Ureter (tissue), 1 donor: ENCODE measurements at regions not wholly inside any gene's neighbourhood (a gene's known extent, or its start where the extent isn't known, plus 50 kb on each side); places are given as distances from the start of the nearest gene placed in this dataset.
A peak's percentile ranks its signal among the peaks of the same experiment; 100 is the strongest.
"Not testable (repeated sequence)": the region's sequence is repeated elsewhere in the genome, so short reads cannot be mapped to it uniquely, and the experiment has no call there.

ENCODE experiments used
- DNase-seq: peaks from one replicate; pipeline ENCODE4 v3.0.0-alpha.2; 2020; ENCODE audit warnings: low spot score
- donor health status: DM: yes; HTN: yes; CAD: no.

- peak; percentile 87 for DNase-seq
Measured at GRCh38 chr4:128454281-128454871, 166.8 kb upstream of the PGRMC2 start.

DNA sequence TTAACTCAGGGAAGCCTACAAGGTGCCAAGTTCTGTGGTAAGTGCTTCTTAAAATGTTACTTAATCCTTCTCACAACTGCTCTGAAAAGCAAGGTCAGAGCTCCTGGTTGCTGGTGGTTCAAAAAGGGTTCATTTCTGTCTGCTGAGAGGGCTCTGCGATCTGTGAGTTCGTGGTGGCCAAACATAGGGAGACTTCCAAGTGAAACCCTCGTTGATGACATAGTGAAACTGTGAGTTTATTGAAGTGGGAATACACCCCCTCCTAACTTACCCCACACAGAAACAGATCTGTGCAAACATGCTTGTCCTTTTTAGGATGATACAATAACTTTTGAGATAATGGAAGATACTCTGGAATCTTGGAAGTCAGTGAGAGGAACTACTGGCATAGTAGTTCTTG is 164.8 kb upstream of the PGRMC2 start:
- no peak for DNase-seq

DNA sequence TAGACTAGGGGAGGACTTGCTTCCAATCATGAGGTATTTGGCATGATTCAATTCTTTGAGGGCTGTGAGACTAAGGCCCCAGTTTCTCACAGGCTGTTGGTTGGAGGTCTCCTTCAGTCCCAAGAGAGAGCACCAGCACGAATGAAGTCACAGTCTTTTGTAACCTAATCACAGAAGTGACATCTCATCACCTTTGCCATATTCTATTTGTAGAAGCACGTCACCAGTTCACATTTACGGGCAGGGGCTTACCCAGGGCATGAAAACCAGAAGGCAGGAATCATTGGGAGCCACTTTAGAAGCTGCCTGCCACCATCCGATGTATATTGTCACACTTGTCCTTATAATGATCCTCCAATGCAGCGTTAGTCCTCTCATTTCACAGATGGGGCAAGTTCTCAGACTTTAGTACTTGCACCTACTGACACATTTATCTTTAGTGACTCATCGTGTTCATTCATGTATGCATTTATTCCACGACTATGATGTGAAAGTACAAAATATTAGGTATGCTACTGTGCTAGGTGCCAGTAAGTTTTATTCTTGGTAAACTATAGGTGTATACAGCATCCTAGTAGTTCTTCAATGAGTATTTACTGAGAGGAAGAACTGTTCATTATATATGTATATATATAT is 163.8 kb upstream of the PGRMC2 start:
- no peak for DNase-seq

DNA sequence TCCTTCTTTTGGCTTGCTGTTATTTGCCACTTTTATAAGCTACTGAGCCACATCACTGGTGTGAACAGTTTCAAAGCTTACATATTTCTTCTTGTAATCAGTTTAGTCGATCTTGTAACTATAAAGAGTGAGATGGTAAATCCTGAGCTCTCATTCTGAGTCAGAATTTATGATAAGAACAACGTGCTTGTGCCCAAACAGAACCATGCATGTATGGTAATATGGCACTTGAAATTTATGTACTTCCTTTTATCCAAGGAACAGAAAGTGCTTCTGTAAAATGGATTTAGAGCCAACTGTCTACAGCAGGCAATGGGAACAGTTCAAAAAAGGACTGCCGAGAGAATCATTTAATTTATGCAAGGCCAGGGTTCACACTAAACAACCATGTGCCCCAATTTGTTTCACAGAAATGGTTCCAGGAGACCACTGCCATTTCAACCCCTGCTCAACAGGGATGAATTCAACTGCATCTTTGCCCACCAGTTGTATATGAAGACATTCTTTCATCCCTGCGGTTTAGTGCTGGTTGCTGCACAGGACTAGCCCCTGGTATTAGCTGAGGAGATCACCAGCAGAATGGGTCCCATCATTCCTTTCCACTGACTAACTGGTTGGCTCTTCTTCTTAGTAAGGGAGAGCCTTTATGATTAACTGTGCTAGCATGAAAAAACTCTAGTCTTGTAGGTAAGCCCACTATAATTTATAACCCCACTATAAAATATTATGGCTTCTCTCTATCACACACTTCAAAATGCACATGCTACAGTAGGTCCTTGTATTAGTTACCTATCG is 162.9 kb upstream of the PGRMC2 start:
- DNase-seq = no peak

GRCh38 chr4:128449251-128449650 is 161.6 kb upstream of the PGRMC2 start:
- no peak for DNase-seq

- DNase-seq = no peak
Measured at GRCh38 chr4:128444544-128445302, 157.1 kb upstream of the PGRMC2 start.

DNA sequence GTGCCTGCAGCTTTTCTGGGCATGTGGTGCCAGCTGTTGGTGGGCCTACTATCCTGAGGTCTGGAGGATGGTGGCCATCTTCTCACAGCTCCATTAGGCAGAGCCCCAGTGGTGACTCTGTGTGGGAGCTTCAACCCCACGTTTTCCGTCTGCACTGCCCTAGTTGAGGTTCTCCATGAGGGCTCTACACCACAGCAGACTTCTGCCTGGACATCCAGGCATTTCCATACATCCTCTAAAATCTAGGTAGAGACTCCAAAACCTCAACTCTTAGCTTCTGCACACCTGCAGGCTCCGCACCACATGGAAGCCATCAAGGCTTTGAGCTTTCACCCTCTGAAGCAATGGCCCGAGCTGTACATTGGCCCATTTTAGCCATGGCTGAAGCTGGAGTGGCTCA is 153.3 kb upstream of the PGRMC2 start:
- DNase-seq = no peak

- DNase-seq = not testable (repeated sequence)
Measured at GRCh38 chr4:128437023-128437422, 149.4 kb upstream of the PGRMC2 start.

GRCh38 chr4:128429023-128429613 is 141.5 kb upstream of the PGRMC2 start:
- DNase-seq = not testable (repeated sequence)

DNA sequence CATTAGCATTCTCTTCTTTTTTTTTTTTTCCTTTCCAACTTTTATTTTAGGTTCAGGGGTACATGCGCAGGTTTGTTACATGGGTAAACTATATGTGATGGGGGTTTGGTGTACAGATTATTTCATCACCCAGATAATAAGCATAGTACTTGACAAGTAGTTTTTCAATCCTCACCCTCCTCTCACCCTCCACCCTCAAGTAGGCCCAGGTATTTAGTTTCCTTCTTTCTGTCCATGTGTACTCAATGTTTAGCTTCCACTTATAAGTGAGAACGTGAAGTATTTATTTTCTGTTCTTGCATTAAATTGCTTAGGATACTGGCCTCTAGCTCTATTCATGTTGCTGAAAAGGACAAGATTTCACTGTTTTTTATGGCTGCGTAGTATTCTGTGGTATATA is 140.8 kb upstream of the PGRMC2 start:
- DNase-seq = no peak

GRCh38 chr4:128427832-128428366 is 140.3 kb upstream of the PGRMC2 start:
- peak; percentile 50 for DNase-seq

DNA sequence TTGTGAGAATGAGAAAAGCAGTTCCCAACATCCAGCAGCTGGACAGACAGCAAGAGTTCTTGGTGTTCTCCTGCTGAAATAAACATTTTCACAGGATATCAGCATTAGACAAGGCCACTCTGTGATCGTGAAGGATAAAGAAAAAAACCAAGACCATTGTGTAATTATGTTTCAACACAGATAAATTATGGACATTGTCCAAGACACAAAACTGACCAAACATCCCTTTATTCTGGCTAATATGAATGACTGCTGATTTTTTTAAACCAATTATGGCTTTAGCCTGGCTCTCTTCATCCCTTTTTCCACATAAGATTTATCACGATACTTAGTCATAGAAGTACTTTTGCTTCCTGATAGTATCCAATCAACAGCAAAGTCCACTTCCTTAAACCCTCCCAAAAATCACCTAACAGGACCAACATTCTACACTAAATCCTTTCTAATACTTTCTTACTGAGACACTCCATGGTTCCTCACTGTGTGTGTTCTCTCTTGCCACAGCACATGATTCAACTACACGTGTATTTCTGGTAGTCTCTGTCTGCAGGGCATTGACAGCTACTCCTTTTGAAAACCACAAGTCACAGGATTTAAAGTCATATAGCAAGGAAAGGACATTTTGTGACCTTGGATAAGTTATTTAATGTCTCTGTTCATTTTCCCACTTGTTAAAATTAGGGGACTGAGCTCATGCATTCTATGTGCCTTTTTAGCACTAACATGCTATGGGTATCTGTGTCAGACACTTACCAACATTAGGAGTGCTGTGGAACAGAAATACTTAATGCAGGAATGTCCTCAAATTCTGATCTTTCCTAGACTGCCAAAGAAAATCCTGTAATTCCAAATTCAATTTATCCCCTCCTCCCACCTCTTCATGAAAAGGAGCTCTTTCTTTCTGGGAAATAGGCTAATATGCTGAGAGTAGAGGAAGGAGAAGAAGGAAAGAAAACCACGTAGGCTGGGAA is 137.2 kb upstream of the PGRMC2 start:
- no peak for DNase-seq

GRCh38 chr4:128422296-128422695 is 134.7 kb upstream of the PGRMC2 start:
- DNase-seq = not testable (repeated sequence)

- no peak for DNase-seq
Measured at GRCh38 chr4:128416921-128417320, 129.3 kb upstream of the PGRMC2 start.

- no peak for DNase-seq
Measured at GRCh38 chr4:128410037-128410436, 122.4 kb upstream of the PGRMC2 start.

DNA sequence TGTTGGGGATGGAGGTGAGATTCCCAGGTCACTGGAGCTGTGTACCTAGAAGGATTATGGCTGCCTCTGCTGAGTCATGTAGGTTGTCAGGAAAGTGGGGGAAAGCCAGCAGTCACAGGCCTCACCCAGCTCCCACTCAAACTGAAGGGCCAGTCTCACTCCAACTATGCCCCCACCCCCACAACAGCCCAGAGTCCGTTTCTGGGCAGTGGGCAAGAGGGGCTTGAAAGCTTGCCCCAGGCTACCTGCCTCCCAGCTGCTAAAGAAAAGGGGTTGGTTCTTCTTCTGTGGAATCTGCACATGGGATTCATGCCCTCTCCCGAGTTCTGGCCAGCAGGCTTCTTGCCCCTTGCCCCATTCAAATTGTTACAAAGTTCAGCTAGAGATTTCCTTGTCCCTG is 116.0 kb upstream of the PGRMC2 start:
- DNase-seq = no peak

GRCh38 chr4:128394778-128395177 is 107.2 kb upstream of the PGRMC2 start:
- no peak for DNase-seq

- DNase-seq = no peak
Measured at GRCh38 chr4:128393101-128393704, 105.6 kb upstream of the PGRMC2 start.

GRCh38 chr4:128390475-128390996 is 102.9 kb upstream of the PGRMC2 start:
- no peak for DNase-seq

GRCh38 chr4:128388796-128389195 is 101.2 kb upstream of the PGRMC2 start:
- no peak for DNase-seq
